DOHH2 (cell line): ENCODE measurements at regions not wholly inside any gene's neighbourhood (a gene's known extent, or its start where the extent isn't known, plus 50 kb on each side); places are given as distances from the start of the nearest gene placed in this dataset.

Experiments
- EZH2phosphoT487 ChIP-seq: fragments of 200-600 bp; sonication (generic); IDR thresholded peaks from 2 replicates; pipeline ENCODE4 v1.6.1; 2017; ENCODE audit warnings: borderline replicate concordance, mild to moderate bottlenecking, antibody characterized with exemption, low read length, moderate library complexity, mixed read lengths
- TF ChIP-seq, protein P1 (sequence below): fragments of 200-600 bp; sonication (generic); IDR thresholded peaks from one replicate; pipeline ENCODE4 v1.5.1; 2014; ENCODE audit warnings: antibody characterized with exemption, mild to moderate bottlenecking, low read depth, low read length; ENCODE audit not compliant: poor library complexity, severe bottlenecking

DNA sequence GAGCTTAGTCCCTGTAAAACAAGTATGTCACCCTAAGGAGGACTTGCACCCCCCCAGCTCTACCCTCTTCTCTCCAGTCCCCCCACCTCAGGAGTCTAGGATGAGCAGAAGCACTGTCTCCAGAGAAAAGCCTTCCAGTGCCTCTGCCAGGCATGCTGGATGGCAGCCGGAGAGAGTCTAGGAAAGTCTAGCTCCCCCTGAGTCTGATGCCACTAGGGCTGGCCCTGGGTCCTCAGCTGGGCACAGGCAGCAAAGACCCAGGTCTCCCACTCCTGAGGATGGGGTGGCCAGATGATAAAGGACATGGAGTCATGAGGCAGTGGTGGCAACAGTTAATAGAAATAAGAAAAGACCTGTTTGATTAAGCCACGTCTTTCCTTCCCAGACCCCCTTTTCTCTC, 225.6 kb downstream of the CYP26B1 start:
- TF ChIP-seq, protein P1, sequence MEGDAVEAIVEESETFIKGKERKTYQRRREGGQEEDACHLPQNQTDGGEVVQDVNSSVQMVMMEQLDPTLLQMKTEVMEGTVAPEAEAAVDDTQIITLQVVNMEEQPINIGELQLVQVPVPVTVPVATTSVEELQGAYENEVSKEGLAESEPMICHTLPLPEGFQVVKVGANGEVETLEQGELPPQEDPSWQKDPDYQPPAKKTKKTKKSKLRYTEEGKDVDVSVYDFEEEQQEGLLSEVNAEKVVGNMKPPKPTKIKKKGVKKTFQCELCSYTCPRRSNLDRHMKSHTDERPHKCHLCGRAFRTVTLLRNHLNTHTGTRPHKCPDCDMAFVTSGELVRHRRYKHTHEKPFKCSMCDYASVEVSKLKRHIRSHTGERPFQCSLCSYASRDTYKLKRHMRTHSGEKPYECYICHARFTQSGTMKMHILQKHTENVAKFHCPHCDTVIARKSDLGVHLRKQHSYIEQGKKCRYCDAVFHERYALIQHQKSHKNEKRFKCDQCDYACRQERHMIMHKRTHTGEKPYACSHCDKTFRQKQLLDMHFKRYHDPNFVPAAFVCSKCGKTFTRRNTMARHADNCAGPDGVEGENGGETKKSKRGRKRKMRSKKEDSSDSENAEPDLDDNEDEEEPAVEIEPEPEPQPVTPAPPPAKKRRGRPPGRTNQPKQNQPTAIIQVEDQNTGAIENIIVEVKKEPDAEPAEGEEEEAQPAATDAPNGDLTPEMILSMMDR, result no peak
- TF ChIP-seq EZH2phosphoT487, result no peak
